SK-N-SH (cell line): ENCODE measurements at regions not wholly inside any gene's neighbourhood (a gene's known extent, or its start where the extent isn't known, plus 50 kb on each side); places are given as distances from the start of the nearest gene placed in this dataset.

Experiments used
- CHD2 ChIP-seq: fragments of 150-350 bp; IDR thresholded peaks from 2 replicates; pipeline ENCODE4 v1.6.1; 2018; ENCODE audit warnings: low read length; ENCODE audit not compliant: partially characterized antibody
- ELF1 ChIP-seq: IDR thresholded peaks from 2 replicates; pipeline ENCODE4 v1.4.0; 2012
- POLR2AphosphoS5 ChIP-seq: IDR thresholded peaks from 2 replicates; pipeline ENCODE4 v1.6.1; 2012; ENCODE audit warnings: low read depth, low read length
- RAD21 ChIP-seq: IDR thresholded peaks from 2 replicates; pipeline ENCODE4 v1.6.1; 2012; ENCODE audit warnings: mild to moderate bottlenecking, low read length
- RCOR1 ChIP-seq: fragments of 150-350 bp; IDR thresholded peaks from 2 replicates; pipeline ENCODE4 v1.6.1; 2017; ENCODE audit warnings: antibody characterized with exemption, low read length
- RFX5 ChIP-seq: IDR thresholded peaks from 2 replicates; pipeline ENCODE4 v1.6.1; 2012; ENCODE audit warnings: mild to moderate bottlenecking, improper control_type of control experiment, low read length
- TCF12 ChIP-seq: IDR thresholded peaks from 2 replicates; pipeline ENCODE4 v1.4.0; 2012
- USF1 ChIP-seq: IDR thresholded peaks from 2 replicates; pipeline ENCODE4 v1.4.0; 2012; ENCODE audit warnings: low read depth, borderline replicate concordance
- YY1 ChIP-seq: IDR thresholded peaks from 2 replicates; pipeline ENCODE4 v1.4.0; 2012; ENCODE audit warnings: low read depth, mild to moderate bottlenecking
- TF ChIP-seq, protein P1 (sequence below): fragments of 200-600 bp; sonication (generic); IDR thresholded peaks from 2 replicates; pipeline ENCODE4 v1.6.1; 2017; ENCODE audit warnings: antibody characterized with exemption, mild to moderate bottlenecking, moderate library complexity
- TF ChIP-seq, protein P2 (sequence below): IDR thresholded peaks from 2 replicates; pipeline ENCODE4 v1.4.0; 2012; ENCODE audit warnings: low read depth

- TF ChIP-seq TCF12 (no peak), ELF1 (no peak), CHD2 (no peak), USF1 (no peak), YY1 (no peak), POLR2AphosphoS5 (no peak), RAD21 (no peak), RCOR1 (no peak), RFX5 (no peak)
- TF ChIP-seq, protein P1, sequence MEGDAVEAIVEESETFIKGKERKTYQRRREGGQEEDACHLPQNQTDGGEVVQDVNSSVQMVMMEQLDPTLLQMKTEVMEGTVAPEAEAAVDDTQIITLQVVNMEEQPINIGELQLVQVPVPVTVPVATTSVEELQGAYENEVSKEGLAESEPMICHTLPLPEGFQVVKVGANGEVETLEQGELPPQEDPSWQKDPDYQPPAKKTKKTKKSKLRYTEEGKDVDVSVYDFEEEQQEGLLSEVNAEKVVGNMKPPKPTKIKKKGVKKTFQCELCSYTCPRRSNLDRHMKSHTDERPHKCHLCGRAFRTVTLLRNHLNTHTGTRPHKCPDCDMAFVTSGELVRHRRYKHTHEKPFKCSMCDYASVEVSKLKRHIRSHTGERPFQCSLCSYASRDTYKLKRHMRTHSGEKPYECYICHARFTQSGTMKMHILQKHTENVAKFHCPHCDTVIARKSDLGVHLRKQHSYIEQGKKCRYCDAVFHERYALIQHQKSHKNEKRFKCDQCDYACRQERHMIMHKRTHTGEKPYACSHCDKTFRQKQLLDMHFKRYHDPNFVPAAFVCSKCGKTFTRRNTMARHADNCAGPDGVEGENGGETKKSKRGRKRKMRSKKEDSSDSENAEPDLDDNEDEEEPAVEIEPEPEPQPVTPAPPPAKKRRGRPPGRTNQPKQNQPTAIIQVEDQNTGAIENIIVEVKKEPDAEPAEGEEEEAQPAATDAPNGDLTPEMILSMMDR = no peak
- TF ChIP-seq, protein P2, sequence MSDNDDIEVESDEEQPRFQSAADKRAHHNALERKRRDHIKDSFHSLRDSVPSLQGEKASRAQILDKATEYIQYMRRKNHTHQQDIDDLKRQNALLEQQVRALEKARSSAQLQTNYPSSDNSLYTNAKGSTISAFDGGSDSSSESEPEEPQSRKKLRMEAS = no peak
Observed at GRCh38 chr2:109677835-109678580, 63.8 kb downstream of the SOWAHC start.
